ENCODE measurements at regions not wholly inside any gene's neighbourhood (a gene's known extent, or its start where the extent isn't known, plus 50 kb on each side); places are given as distances from the start of the nearest gene placed in this dataset.

DNA sequence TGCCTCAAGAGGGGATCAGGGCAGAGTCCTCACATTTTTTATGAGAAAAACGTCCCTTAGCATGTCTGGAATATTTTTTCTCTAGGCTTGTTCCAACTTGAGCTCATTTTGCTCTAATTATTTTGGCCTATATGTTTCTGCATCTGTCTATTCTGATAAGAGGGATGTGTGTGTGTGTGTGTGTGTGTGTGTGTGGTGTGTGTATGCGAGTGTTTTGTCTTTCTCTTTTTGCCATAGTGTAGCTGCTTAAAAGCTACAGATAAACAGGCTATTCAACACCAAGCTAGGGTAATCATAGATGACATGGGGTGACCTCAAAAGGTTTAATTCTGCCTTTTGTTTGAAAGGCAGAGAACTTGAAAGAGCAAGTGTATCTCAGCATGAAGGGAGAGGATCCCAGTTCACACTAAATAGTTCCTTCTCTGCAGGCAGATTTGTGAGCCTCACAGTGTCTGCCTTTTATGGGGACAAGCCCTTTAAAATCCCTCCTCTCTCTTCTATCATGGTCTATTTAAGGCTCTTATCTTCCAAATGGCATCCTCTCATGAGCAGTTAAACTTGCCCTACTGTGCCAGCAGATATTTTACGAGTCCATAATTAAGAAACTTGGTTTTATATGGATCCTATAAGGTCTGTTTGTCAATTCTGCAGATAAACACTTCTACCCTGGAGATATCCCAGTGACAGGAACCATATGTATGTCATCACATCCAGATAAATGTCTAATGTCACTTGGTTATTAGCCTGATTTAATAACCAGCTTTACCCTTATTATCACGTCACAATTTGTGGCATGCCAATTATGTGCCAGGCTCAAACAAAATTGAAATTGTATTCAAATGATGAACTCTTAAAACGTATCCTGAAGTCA is 202.9 kb upstream of the MTPN start:
- Histone ChIP-seq H3K27me3 (no peaks in the 10 kb centered on the region), H3K36me3 (no peaks in the 10 kb centered on the region), H3K4me1 (no peaks in the 10 kb centered on the region), H3K9me3 (no peaks in the 10 kb centered on the region), H3K27ac (no peak overlapping the region), H3K4me3 (no peak overlapping the region)
- in situ Hi-C loops (cut with MboI; ENCODE audit: low pct_ligation_motif_present in 1 of 4, low pct_unique_long_range_greater_than_20kb in 1 of 4, low sequenced_read_pairs in 3 of 4), result no loop called here
- intact Hi-C loops (cut with DNase I; ENCODE audit: low total_unique reads), result no loop called here
- 54 to 66% methylated on average over 4 to 5 of the region's 5 CpGs for WGBS, 2 donors (ENCODE audit: low coverage in 1 of 2)
- DNase-seq, result no peak
- TF ChIP-seq POLR2A (IDR thresholded peaks at IDR 0.05) (no peak), POLR2AphosphoS5 (IDR thresholded peaks at IDR 0.05) (no peak), EP300 (IDR thresholded peaks at IDR 0.05; ENCODE audit: low read depth) (no peak)
- TF ChIP-seq, protein P1, sequence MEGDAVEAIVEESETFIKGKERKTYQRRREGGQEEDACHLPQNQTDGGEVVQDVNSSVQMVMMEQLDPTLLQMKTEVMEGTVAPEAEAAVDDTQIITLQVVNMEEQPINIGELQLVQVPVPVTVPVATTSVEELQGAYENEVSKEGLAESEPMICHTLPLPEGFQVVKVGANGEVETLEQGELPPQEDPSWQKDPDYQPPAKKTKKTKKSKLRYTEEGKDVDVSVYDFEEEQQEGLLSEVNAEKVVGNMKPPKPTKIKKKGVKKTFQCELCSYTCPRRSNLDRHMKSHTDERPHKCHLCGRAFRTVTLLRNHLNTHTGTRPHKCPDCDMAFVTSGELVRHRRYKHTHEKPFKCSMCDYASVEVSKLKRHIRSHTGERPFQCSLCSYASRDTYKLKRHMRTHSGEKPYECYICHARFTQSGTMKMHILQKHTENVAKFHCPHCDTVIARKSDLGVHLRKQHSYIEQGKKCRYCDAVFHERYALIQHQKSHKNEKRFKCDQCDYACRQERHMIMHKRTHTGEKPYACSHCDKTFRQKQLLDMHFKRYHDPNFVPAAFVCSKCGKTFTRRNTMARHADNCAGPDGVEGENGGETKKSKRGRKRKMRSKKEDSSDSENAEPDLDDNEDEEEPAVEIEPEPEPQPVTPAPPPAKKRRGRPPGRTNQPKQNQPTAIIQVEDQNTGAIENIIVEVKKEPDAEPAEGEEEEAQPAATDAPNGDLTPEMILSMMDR (IDR thresholded peaks at IDR 0.05), result no peak

DNA sequence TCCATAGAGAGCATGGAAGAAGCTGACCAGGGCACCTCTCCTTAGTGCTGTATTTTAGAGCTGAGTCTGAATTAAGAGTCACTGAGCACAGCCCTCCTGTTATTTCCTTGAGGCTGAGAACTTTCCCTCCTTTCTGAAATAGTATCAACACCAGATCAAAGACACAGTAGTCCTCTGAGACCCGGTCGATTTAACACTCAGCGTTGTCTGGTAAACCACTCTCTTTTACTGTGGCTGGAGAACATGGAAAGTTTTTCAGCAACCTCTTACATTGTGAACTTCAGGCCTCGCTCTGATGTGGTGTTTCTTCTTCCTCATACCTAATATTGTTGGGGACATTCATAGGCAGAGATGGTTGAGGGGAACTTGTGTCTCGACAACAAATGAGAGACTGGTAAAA is 202.0 kb upstream of the MTPN start:
- no peaks in the 10 kb centered on the region for H3K9me3 ChIP-seq
- H3K27me3 ChIP-seq, result no peaks in the 10 kb centered on the region
- no peak overlapping the region for H3K27ac ChIP-seq
- intact Hi-C loops (cut with DNase I; ENCODE audit: low total_unique reads), result no loop called here
- 73 to 79% methylated on average over 2 to 5 of the region's 5 CpGs for WGBS, 2 donors (ENCODE audit: low coverage in 1 of 2)
- H3K4me1 ChIP-seq, result no peaks in the 10 kb centered on the region
- in situ Hi-C loops (cut with MboI; ENCODE audit: low pct_ligation_motif_present in 1 of 4, low pct_unique_long_range_greater_than_20kb in 1 of 4, low sequenced_read_pairs in 3 of 4), result no loop called here
- DNase-seq, result no peak
- no peaks in the 10 kb centered on the region for H3K36me3 ChIP-seq
- no peak for TF ChIP-seq EP300 (IDR thresholded peaks at IDR 0.05; ENCODE audit: low read depth)
- TF ChIP-seq, protein P1 (IDR thresholded peaks at IDR 0.05), result no peak
- TF ChIP-seq POLR2AphosphoS5 (IDR thresholded peaks at IDR 0.05), result no peak
- no peak for TF ChIP-seq POLR2A (IDR thresholded peaks at IDR 0.05)
- no peak overlapping the region for H3K4me3 ChIP-seq

DNA sequence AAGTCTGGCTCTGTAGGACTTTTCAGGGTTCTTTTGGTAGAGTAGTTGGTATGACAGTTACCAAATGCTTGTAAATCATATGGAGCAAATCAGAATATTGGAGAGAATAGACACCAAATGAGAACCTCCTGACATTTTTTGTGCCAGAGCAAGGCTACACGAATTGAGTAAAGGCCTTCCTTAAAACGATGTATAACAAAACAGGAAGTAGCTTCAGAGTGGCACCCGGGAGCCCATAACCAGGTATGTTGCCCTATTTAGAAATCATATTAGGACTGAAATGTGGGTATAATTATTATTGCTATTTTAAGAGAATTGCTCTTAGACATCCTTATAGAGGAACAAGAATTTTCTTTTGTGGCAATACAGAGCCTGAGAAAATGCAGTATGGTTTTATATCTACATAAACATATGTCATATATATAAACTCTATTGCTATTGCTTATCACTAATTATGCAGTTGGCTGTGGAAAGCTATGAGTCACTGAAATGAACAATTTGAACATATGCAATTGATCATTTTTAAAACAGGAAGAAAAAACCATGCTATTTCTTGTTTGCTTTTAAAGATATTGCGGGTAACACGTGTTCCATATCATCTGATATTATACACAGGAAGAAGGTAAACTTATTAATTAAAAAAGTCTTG is 197.4 kb upstream of the MTPN start:
- no peaks in the 10 kb centered on the region for H3K4me1 ChIP-seq
- in situ Hi-C loops (cut with MboI; ENCODE audit: low pct_ligation_motif_present in 1 of 4, low pct_unique_long_range_greater_than_20kb in 1 of 4, low sequenced_read_pairs in 3 of 4) (no loop called here), intact Hi-C loops (cut with DNase I; ENCODE audit: low total_unique reads) (no loop called here)
- H3K27me3 ChIP-seq, result no peaks in the 10 kb centered on the region
- DNase-seq, result no peak
- no peaks in the 10 kb centered on the region for H3K9me3 ChIP-seq
- 68 to 78% methylated on average over 5 of the region's 5 CpGs for WGBS, 2 donors (ENCODE audit: low coverage in 1 of 2)
- no peak overlapping the region for H3K27ac ChIP-seq
- TF ChIP-seq POLR2A (IDR thresholded peaks at IDR 0.05) (no peak), EP300 (IDR thresholded peaks at IDR 0.05; ENCODE audit: low read depth) (no peak), POLR2AphosphoS5 (IDR thresholded peaks at IDR 0.05) (no peak)
- TF ChIP-seq, protein P1 (IDR thresholded peaks at IDR 0.05), result no peak
- H3K36me3 ChIP-seq, result no peaks in the 10 kb centered on the region
- H3K4me3 ChIP-seq, result no peak overlapping the region

DNA sequence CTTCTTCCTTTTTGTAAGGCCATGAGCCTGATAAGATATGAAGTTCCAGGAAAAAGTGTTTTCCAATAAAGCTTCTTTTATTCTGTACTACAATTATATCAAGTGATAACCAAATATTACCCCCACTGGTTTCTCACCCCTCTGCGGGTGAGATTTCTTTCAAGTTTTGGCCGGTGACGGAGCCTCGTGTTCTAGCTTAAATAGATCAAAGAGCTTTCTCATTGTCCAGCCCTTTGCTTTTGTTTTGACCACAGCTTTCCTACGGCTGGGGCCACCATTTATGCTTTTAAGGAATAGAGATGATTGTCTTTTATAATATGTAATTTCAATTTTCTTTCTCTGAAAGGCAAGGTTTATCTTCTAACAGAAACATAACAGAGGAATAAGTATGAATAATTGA is 196.7 kb upstream of the MTPN start:
- no peak for TF ChIP-seq EP300 (IDR thresholded peaks at IDR 0.05; ENCODE audit: low read depth)
- no peak for TF ChIP-seq POLR2A (IDR thresholded peaks at IDR 0.05)
- TF ChIP-seq, protein P1 (IDR thresholded peaks at IDR 0.05), result no peak
- no peak for TF ChIP-seq POLR2AphosphoS5 (IDR thresholded peaks at IDR 0.05)
- no peaks in the 10 kb centered on the region for H3K36me3 ChIP-seq
- H3K27ac ChIP-seq, result no peak overlapping the region
- intact Hi-C loops (cut with DNase I; ENCODE audit: low total_unique reads), result no loop called here
- H3K4me1 ChIP-seq, result peaks cover 0 to under 1% (median 0%) of the 10 kb centered on the region in 4 donors
- in situ Hi-C loops (cut with MboI; ENCODE audit: low pct_ligation_motif_present in 1 of 4, low pct_unique_long_range_greater_than_20kb in 1 of 4, low sequenced_read_pairs in 3 of 4), result no loop called here
- no peak overlapping the region for H3K4me3 ChIP-seq
- no peak for DNase-seq
- no peaks in the 10 kb centered on the region for H3K27me3 ChIP-seq
- no peaks in the 10 kb centered on the region for H3K9me3 ChIP-seq
- 64 to 87% methylated on average over 5 of the region's 5 CpGs for WGBS, 2 donors (ENCODE audit: low coverage in 1 of 2)

Data from transverse colon (tissue), 4 donors.